BE2C (cell line): ENCODE measurements at regions not wholly inside any gene's neighbourhood (a gene's known extent, or its start where the extent isn't known, plus 50 kb on each side); places are given as distances from the start of the nearest gene placed in this dataset.

Experiments
- DNase-seq: peaks from one replicate; pipeline ENCODE4 v3.0.0-alpha.2; 2020
- H3K27me3 ChIP-seq: fragments of 250-450 bp; sonication (Bioruptor Pico); 2 replicates; pipeline ENCODE4 v1.5.1; 2020; ENCODE audit warnings: mild to moderate bottlenecking
- H3K36me3 ChIP-seq: fragments of 250-450 bp; sonication (Bioruptor Pico); 2 replicates; pipeline ENCODE4 v1.5.1; 2020; ENCODE audit warnings: mild to moderate bottlenecking
- H3K4me1 ChIP-seq: fragments of 250-450 bp; sonication (Bioruptor Pico); 2 replicates; pipeline ENCODE4 v1.5.1; 2020
- H3K4me3 ChIP-seq: 2 replicates; pipeline ENCODE4 v1.5.1; 2011; ENCODE audit warnings: low read depth, low read length
- H3K9me3 ChIP-seq: fragments of 250-450 bp; sonication (Bioruptor Pico); 2 replicates; pipeline ENCODE4 v1.5.1; 2020
- CTCF ChIP-seq: IDR thresholded peaks from 2 replicates; pipeline ENCODE4 v1.5.1; 2012; ENCODE audit warnings: mild to moderate bottlenecking, low read depth, low read length

DNA sequence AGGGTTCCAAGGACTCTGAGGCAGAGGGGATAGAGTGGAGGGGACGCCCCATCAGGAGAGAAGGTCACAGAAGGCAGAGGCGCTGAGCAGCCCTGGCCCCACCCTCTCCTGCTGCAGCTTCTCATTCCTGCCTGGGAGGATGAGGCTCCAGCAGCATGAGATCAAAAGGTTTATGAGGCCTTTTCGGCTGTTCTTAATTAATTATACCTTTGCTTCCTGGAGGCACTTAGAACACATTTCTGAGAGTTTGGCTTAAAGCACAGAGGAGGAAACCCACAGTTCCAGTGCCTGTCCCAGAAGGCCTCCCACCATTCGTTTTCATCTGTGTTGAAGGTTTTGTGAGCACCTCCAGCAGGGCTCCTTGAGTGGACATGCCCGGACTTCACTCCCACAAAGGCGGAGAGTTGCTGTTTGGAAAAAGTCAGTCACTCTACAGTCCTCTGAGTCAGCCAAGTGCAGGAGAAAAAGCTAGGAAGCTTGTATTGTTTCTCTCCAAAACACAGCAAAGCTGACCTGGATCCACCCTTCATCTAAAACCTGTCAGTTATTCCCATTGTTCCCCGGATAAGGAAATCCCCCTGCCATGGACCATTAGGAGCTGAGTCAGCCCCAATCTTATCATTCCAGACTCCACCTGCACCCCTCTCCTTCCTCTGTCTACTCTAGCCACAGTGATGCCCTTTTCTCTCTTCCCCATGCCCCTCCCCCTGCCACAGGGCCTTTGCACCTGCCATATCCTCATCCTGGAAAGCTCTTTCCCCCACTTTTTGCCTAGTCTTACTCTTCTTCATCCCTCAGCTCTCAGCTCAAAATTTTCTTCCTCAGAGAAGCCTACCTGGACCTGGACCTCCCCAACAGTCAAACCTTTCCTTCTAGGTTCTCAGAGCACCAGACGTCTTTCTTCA lies 276.8 kb downstream of the FBXW7 start:
- no peaks in the 10 kb centered on the region for H3K4me1 ChIP-seq
- TF ChIP-seq CTCF: no peak
- H3K9me3 ChIP-seq: no peaks in the 10 kb centered on the region
- H3K36me3 ChIP-seq: no peaks in the 10 kb centered on the region
- no peak for DNase-seq
- no peaks in the 10 kb centered on the region for H3K27me3 ChIP-seq
- H3K4me3 ChIP-seq: no peak overlapping the region

GRCh38 chr4:152258391-152258790 lies 277.5 kb downstream of the FBXW7 start:
- Histone ChIP-seq H3K4me1 (no peaks in the 10 kb centered on the region), H3K36me3 (no peaks in the 10 kb centered on the region), H3K9me3 (no peaks in the 10 kb centered on the region), H3K27me3 (no peaks in the 10 kb centered on the region), H3K4me3 (no peak overlapping the region)
- no peak for DNase-seq
- TF ChIP-seq CTCF: no peak

DNA sequence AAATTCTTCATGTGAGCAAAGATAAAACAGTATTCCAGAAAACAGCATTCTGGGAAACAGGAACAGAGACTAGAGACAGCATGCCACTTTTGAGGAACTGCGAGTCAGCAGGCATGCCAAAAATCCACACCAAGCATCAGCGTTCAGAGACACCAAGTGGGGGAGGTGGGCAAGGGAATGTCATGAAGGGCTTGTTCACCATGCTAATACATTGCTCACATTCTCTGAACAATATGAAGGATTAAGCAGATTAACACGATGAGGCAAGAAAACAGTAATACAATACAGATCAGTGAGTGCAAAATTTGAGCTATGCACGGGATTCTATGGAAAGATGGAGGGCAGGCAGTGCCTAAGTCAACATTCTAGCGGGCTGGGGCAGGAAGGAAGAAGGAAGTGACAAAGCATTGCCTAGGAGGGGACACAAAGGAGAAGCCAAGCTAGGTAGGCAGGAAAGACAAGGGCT lies 278.3 kb downstream of the FBXW7 start:
- no peaks in the 10 kb centered on the region for H3K4me1 ChIP-seq
- H3K4me3 ChIP-seq: no peak overlapping the region
- DNase-seq: no peak

DNA sequence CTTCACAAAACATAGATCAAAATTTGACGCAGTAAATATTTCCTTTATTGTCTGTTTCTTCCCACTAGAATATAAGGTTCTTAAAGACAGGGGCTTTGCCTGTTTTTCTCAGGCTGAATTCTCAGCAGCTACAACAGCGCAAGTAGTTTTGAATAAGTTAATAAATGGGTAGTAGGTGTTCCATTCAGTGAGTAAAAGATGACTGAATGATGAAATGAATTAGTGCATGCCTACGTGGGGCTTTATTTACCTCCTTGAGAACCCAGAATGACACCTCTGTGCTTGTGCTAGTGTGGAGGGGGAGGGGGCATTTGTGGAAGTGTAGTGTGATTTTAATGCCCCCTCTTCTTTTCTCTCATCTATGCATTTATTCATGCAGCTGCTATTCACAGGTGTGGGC lies 278.9 kb downstream of the FBXW7 start:
- Histone ChIP-seq H3K36me3 (no peaks in the 10 kb centered on the region), H3K9me3 (peaks cover 2% of the 10 kb centered on the region; the same call in 1 of the 2 replicates), H3K4me1 (no peaks in the 10 kb centered on the region), H3K4me3 (no peak overlapping the region), H3K27me3 (no peaks in the 10 kb centered on the region)
- DNase-seq: no peak
- TF ChIP-seq CTCF: no peak

More for the DNA sequence above, 278.3 kb downstream of the FBXW7 start:
- Histone ChIP-seq H3K9me3 (no peaks in the 10 kb centered on the region), H3K27me3 (no peaks in the 10 kb centered on the region), H3K36me3 (no peaks in the 10 kb centered on the region)
- TF ChIP-seq CTCF: no peak

GRCh38 chr4:152255437-152255836 lies 280.5 kb downstream of the FBXW7 start:
- Histone ChIP-seq H3K36me3 (no peaks in the 10 kb centered on the region), H3K4me3 (no peak overlapping the region), H3K9me3 (peaks cover 2% of the 10 kb centered on the region; the same call in 1 of the 2 replicates), H3K27me3 (no peaks in the 10 kb centered on the region), H3K4me1 (no peaks in the 10 kb centered on the region)
- DNase-seq: no peak
- no peak for TF ChIP-seq CTCF

- H3K36me3 ChIP-seq: no peaks in the 10 kb centered on the region
- DNase-seq: no peak
- H3K4me1 ChIP-seq: no peaks in the 10 kb centered on the region
- H3K4me3 ChIP-seq: no peak overlapping the region
- peaks cover 2% of the 10 kb centered on the region; the same call in 1 of the 2 replicates for H3K9me3 ChIP-seq
- no peaks in the 10 kb centered on the region for H3K27me3 ChIP-seq
- no peak for TF ChIP-seq CTCF
These were observed 287.5 kb downstream of the FBXW7 start for GRCh38 chr4:152248347-152248746.
